Keratinocyte (primary cell): ENCODE measurements at regions not wholly inside any gene's neighbourhood (a gene's known extent, or its start where the extent isn't known, plus 50 kb on each side); places are given as distances from the start of the nearest gene placed in this dataset.

Experiments used
- DNase-seq: peaks from one replicate; pipeline ENCODE4 v3.0.0-alpha.2; 2011; ENCODE audit warnings: low read depth, missing footprints, low spot score
- FAIRE-seq: peaks from 2 replicates; lab custom pipeline; 2011; peaks lifted over from hg19 to GRCh38; lab: Jason Lieb, UNC
- H2AFZ ChIP-seq: 2 replicates; pipeline ENCODE4 v1.6.0; 2012; ENCODE audit warnings: low read length, control low read depth, inconsistent platforms; ENCODE audit not compliant: control insufficient read depth
- H3K27ac ChIP-seq: 2 replicates; pipeline ENCODE4 v1.5.1; 2011; ENCODE audit warnings: low read length; ENCODE audit not compliant: control insufficient read depth, insufficient read depth
- H3K27me3 ChIP-seq: 3 replicates; pipeline ENCODE4 v1.6.0; 2011; ENCODE audit warnings: low read length; ENCODE audit not compliant: control insufficient read depth, insufficient read depth; ENCODE audit errors: extremely low read depth
- H3K36me3 ChIP-seq, 2 experiments: 2 replicates in 1 of 2; 3 replicates in 1 of 2; pipeline ENCODE4 v1.5.1; 2011; ENCODE audit warnings: low read length in 2 of 2, mild to moderate bottlenecking in 1 of 2; ENCODE audit not compliant: control insufficient read depth in 2 of 2, insufficient read depth in 2 of 2; ENCODE audit errors: extremely low read depth in 1 of 2
- H3K4me1 ChIP-seq: 3 replicates; pipeline ENCODE4 v1.5.1; 2011; ENCODE audit warnings: low read length; ENCODE audit not compliant: control insufficient read depth, insufficient read depth; ENCODE audit errors: extremely low read depth
- H3K4me2 ChIP-seq: 3 replicates; pipeline ENCODE4 v1.6.0; 2011; ENCODE audit warnings: low read depth, low read length; ENCODE audit not compliant: control insufficient read depth, insufficient read depth; ENCODE audit errors: extremely low read depth
- H3K4me3 ChIP-seq, 3 experiments: fragments of 200-600 bp in 1 of 3; sonication (generic) in 1 of 3; 2 replicates in 2 of 3; 3 replicates in 1 of 3; pipeline ENCODE4 v1.5.1; 2011 to 2016; ENCODE audit warnings: low read length in 3 of 3, mild to moderate bottlenecking in 3 of 3, control low read depth in 2 of 3, inconsistent platforms in 1 of 3, low read depth in 1 of 3, mixed read lengths in 1 of 3, mixed run types in 1 of 3, moderate library complexity in 1 of 3; ENCODE audit not compliant: control insufficient read depth in 2 of 3, insufficient read depth in 2 of 3; ENCODE audit errors: extremely low read depth in 1 of 3
- H3K79me2 ChIP-seq: 2 replicates; pipeline ENCODE4 v1.6.0; 2012; ENCODE audit warnings: low read length; ENCODE audit not compliant: control insufficient read depth, insufficient read depth
- H3K9ac ChIP-seq: 3 replicates; pipeline ENCODE4 v1.6.0; 2011; ENCODE audit warnings: low read length; ENCODE audit not compliant: control insufficient read depth, insufficient read depth; ENCODE audit errors: extremely low read depth
- H3K9me1 ChIP-seq: 3 replicates; pipeline ENCODE4 v1.6.0; 2011; ENCODE audit warnings: low read length; ENCODE audit not compliant: control insufficient read depth, insufficient read depth; ENCODE audit errors: extremely low read depth
- H3K9me3 ChIP-seq: 2 replicates; pipeline ENCODE4 v1.5.1; 2012; ENCODE audit warnings: low read depth, low read length; ENCODE audit not compliant: control insufficient read depth
- H4K20me1 ChIP-seq: 3 replicates; pipeline ENCODE4 v1.6.0; 2011; ENCODE audit warnings: low read length; ENCODE audit not compliant: control insufficient read depth, insufficient read depth; ENCODE audit errors: extremely low read depth
- CTCF ChIP-seq, 3 experiments: IDR thresholded peaks in 1 of 3; conservative IDR thresholded peaks in 1 of 3; optimal IDR thresholded peaks in 1 of 3; 2 replicates in 2 of 3; 3 replicates in 1 of 3; pipeline versions ENCODE3 to v1.5.1; 2011; ENCODE audit warnings: low read length in 3 of 3, mild to moderate bottlenecking in 3 of 3, moderate library complexity in 2 of 3, control low read depth in 1 of 3, inconsistent platforms in 1 of 3; ENCODE audit not compliant: insufficient read depth in 2 of 3; ENCODE audit errors: extremely low read depth in 1 of 3
- EZH2 ChIP-seq: IDR thresholded peaks from one replicate; pipeline ENCODE4 v1.6.1; 2012; ENCODE audit warnings: inconsistent platforms, mild to moderate bottlenecking, low read length, moderate library complexity
- dilution Hi-C: fragments of 300-500 bp; cut with MboI; formaldehyde crosslinking; loops from one replicate; pipeline ENCODE4 v1.7.0; 2020; ENCODE audit warnings: low sequenced_read_pairs; ENCODE audit not compliant: extremely low pct_ligation_motif_present

- no peaks in the 10 kb centered on the region for H3K79me2 ChIP-seq
- no peaks in the 10 kb centered on the region for H3K36me3 ChIP-seq
- dilution Hi-C loops, result no loop called here
- H3K4me3 ChIP-seq, result no peak overlapping the region
- no peaks in the 10 kb centered on the region for H3K9me3 ChIP-seq
- no peaks in the 10 kb centered on the region for H3K27me3 ChIP-seq
- H3K4me2 ChIP-seq, result no peak overlapping the region
- FAIRE-seq, result peak; percentile 78
- H2AFZ ChIP-seq, result no peak overlapping the region
- TF ChIP-seq EZH2 (no peak), CTCF (optimal IDR thresholded peaks at IDR 0.05 in 1 of 3, IDR thresholded peaks at IDR 0.05 in 1 of 3, conservative IDR thresholded peaks at IDR 0.05 in 1 of 3; ENCODE audit: extremely low read depth in 1 of 3, insufficient read depth in 2 of 3, low read length in 3 of 3) (peak; percentile 37 to 96 (median 82))
- no peak overlapping the region for H3K9ac ChIP-seq
- DNase-seq, result peak; percentile 11
- no peaks in the 10 kb centered on the region for H3K9me1 ChIP-seq
- no peaks in the 10 kb centered on the region for H4K20me1 ChIP-seq
- H3K4me1 ChIP-seq, result no peaks in the 10 kb centered on the region
- no peak overlapping the region for H3K27ac ChIP-seq
These were observed 229.8 kb upstream of the LRIG3 start for GRCh38 chr12:59149995-59150642.

GRCh38 chr12:59147791-59148190 is 227.5 kb upstream of the LRIG3 start:
- Histone ChIP-seq H3K9me3 (no peaks in the 10 kb centered on the region), H3K4me1 (no peaks in the 10 kb centered on the region), H3K4me2 (no peak overlapping the region), H3K9me1 (no peaks in the 10 kb centered on the region), H4K20me1 (no peaks in the 10 kb centered on the region), H3K36me3 (no peaks in the 10 kb centered on the region), H3K9ac (no peak overlapping the region), H3K27me3 (no peaks in the 10 kb centered on the region), H3K79me2 (no peaks in the 10 kb centered on the region), H3K27ac (no peak overlapping the region), H3K4me3 (no peak overlapping the region), H2AFZ (no peak overlapping the region)
- TF ChIP-seq EZH2 (no peak), CTCF (optimal IDR thresholded peaks at IDR 0.05 in 1 of 3, IDR thresholded peaks at IDR 0.05 in 1 of 3, conservative IDR thresholded peaks at IDR 0.05 in 1 of 3; ENCODE audit: extremely low read depth in 1 of 3, insufficient read depth in 2 of 3, low read length in 3 of 3) (no peak)
- dilution Hi-C loops, result no loop called here
- DNase-seq (no peak), FAIRE-seq (no peak)
